Heart right ventricle (tissue), 16 donors: ENCODE measurements at regions not wholly inside any gene's neighbourhood (a gene's known extent, or its start where the extent isn't known, plus 50 kb on each side); places are given as distances from the start of the nearest gene placed in this dataset.

Experiments
- ATAC-seq, 8 donors: fragments of 200-7000 bp; cut with Tn5 transposase; one replicate each; pipeline ENCODE4 v1.9.1; 2020; ENCODE audit warnings: mild to moderate bottlenecking in 8 of 8, moderate library complexity in 8 of 8, moderate number of reproducible peaks in 1 of 8
- DNase-seq, 2 donors: peaks; one replicate each; pipeline ENCODE4 v3.0.0-alpha.2; 2020
- H3K27ac ChIP-seq, 10 donors: fragments of 200-600 bp; sonication (generic) in 2 of 10; one replicate each; pipeline versions ENCODE4 v1.5.0 to v1.8.0; 2020 to 2022; ENCODE audit warnings: mild to moderate bottlenecking in 3 of 10
- H3K27me3 ChIP-seq, 7 donors: fragments of 200-600 bp; one replicate each; pipeline ENCODE4 v1.8.0; 2021 to 2022; ENCODE audit warnings: mild to moderate bottlenecking in 2 of 7
- H3K36me3 ChIP-seq, 9 donors: fragments of 200-600 bp; sonication (generic) in 1 of 9; one replicate each; pipeline versions ENCODE4 v1.5.0 to v1.8.0; 2020 to 2022; ENCODE audit warnings: mild to moderate bottlenecking in 2 of 9
- H3K4me1 ChIP-seq, 9 donors: fragments of 200-600 bp; sonication (generic) in 1 of 9; one replicate each; pipeline versions ENCODE4 v1.5.0 to v1.8.0; 2020 to 2022; ENCODE audit warnings: mild to moderate bottlenecking in 4 of 9
- H3K4me3 ChIP-seq, 10 donors: fragments of 200-600 bp; sonication (generic) in 2 of 10; one replicate each; pipeline versions ENCODE4 v1.5.0 to v1.8.0; 2020 to 2022; ENCODE audit warnings: mild to moderate bottlenecking in 7 of 10, moderate library complexity in 2 of 10
- H3K9me3 ChIP-seq, 11 donors: fragments of 200-600 bp in 10 of 11; sonication (generic) in 2 of 11; one replicate each; pipeline versions ENCODE4 v1.5.0 to v1.8.0; 2013 to 2022; ENCODE audit warnings: mild to moderate bottlenecking in 2 of 11, control low read depth in 1 of 11, moderate library complexity in 1 of 11
- WGBS, 2 donors: extraction: QIAGEN DNeasy Blood & Tissue Kit; methylation state at CpG; one replicate each; pipeline ENCODE4 v1.1.7; 2013; ENCODE audit warnings: inconsistent platforms in 1 of 2; 5-methylcytosine and 5-hydroxymethylcytosine counted together
- intact Hi-C, 10 donors: fragments of 100-400 bp; cut with DNase I; formaldehyde crosslinking; loops; one replicate each; pipeline versions ENCODE4 v1.11.1 to v1.14.2; 2022
- TF ChIP-seq, protein P1 (sequence below), 9 donors: fragments of 200-600 bp; sonication (generic) in 2 of 9; IDR thresholded peaks; one replicate each; pipeline versions ENCODE4 v1.5.0 to v1.8.0; 2021 to 2022; ENCODE audit warnings: antibody characterized with exemption in 9 of 9, mild to moderate bottlenecking in 5 of 9, moderate library complexity in 1 of 9
- donor health status: Arrhythmogenic right ventricular cardiomyopathy.
- donor health status: ischemic (EF 13 %, LVEDD 7.1; RV severe dilation, severe dysfunction).
- donor health status: healthy with polysubstance abuse.
- donor health status: DM: no; HTN: yes; CAD: no.
- donor health status: DM: no; HTN: no; CAD: no.
- donor health status: ischemic (EF 25% LVEDD 6.9; RV normal size, moderate dysfunction).
- donor health status: ischemic (EF 25% LVEDD 5.7; RV mildly dilated, moderate dysfunction).
- donor health status: healthy.
- donor health status: DM: yes; HTN: yes; CAD: no.
- donor health status: Ischemic cardiomyopathy.
- donor health status: ischemic (EF 35%, LVEDD 5.7; RV mildly dilated, moderate dysfunction).
- donor health status: nonischemic (EF 11% LVEDD 7.7; RV severe dilation, severe dysfunction).
- donor health status: DM: yes; HTN: yes; CAD: no.
- donor health status: PGD.
- donor health status: ischemic (EF 29% LVEDD 5.4; RV normal size, mild dysfunction).
- donor health status: nonischemic (EF 23%, LVEDD 6.1; RV moderate dilation, normal function).

DNA sequence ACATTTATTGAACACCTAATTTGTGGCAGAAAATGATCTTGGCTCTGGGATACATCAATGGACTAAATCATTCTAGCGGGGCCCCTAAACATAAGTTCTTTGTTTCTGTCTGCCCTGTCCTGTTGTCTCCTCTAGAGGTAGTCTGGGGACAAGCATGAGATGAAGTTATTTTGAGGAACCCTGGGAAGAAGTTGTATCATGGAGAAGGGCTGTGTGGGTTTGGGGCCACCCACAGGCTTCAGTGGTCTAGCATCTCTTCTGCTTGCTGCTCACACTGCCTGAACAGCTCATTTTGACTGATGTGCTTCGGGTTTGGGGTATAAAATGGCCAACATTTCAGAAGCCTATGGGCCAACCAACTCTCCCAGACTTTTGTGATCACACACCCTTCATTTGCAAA is 50.3 kb upstream of the OSBPL11 start:
- no peak for ATAC-seq
- Histone ChIP-seq H3K4me1 (peaks cover 0 to 9% (median 0%) of the 10 kb centered on the region in 9 donors), H3K27ac (no peak overlapping the region), H3K36me3 (no peaks in the 10 kb centered on the region), H3K4me3 (no peak overlapping the region), H3K27me3 (no peaks in the 10 kb centered on the region), H3K9me3 (no peaks in the 10 kb centered on the region)
- TF ChIP-seq, protein P1, sequence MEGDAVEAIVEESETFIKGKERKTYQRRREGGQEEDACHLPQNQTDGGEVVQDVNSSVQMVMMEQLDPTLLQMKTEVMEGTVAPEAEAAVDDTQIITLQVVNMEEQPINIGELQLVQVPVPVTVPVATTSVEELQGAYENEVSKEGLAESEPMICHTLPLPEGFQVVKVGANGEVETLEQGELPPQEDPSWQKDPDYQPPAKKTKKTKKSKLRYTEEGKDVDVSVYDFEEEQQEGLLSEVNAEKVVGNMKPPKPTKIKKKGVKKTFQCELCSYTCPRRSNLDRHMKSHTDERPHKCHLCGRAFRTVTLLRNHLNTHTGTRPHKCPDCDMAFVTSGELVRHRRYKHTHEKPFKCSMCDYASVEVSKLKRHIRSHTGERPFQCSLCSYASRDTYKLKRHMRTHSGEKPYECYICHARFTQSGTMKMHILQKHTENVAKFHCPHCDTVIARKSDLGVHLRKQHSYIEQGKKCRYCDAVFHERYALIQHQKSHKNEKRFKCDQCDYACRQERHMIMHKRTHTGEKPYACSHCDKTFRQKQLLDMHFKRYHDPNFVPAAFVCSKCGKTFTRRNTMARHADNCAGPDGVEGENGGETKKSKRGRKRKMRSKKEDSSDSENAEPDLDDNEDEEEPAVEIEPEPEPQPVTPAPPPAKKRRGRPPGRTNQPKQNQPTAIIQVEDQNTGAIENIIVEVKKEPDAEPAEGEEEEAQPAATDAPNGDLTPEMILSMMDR (IDR thresholded peaks at IDR 0.05) = no peak
- no peak for DNase-seq
- WGBS, 2 donors = 87 to 95% methylated on average over 2 of the region's 2 CpGs
- intact Hi-C loops = no loop called here

DNA sequence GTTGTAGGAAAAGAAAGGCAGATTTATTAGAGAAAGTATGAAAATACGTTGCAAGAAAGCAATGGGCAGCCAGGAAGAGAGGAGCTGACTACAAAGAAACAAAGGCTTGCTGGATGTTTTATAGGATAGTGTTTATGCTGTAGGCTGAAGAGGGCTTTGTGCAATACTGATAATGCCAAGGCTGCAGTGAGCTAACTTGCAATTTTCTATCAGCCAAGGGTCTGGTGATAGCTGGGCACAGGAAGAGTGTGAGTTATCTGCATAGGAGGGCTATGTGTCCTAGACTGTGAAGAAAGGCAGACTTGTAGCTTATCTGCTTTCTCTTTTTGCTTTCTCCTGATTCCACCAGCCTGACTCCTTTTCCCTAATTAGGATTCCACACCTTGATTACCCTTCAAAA is 51.3 kb upstream of the OSBPL11 start:
- 61 to 73% methylated on average over 1 of the region's 1 CpG for WGBS, 2 donors
- no peak overlapping the region for H3K4me3 ChIP-seq
- no peaks in the 10 kb centered on the region for H3K9me3 ChIP-seq
- H3K27me3 ChIP-seq = no peaks in the 10 kb centered on the region
- DNase-seq (no peak), ATAC-seq (no peak)
- no peaks in the 10 kb centered on the region for H3K36me3 ChIP-seq
- TF ChIP-seq, protein P1 (IDR thresholded peaks at IDR 0.05) = no peak
- no peak overlapping the region for H3K27ac ChIP-seq
- intact Hi-C loops = no loop called here
- H3K4me1 ChIP-seq = peaks cover 0 to 9% (median 0%) of the 10 kb centered on the region in 9 donors

DNA sequence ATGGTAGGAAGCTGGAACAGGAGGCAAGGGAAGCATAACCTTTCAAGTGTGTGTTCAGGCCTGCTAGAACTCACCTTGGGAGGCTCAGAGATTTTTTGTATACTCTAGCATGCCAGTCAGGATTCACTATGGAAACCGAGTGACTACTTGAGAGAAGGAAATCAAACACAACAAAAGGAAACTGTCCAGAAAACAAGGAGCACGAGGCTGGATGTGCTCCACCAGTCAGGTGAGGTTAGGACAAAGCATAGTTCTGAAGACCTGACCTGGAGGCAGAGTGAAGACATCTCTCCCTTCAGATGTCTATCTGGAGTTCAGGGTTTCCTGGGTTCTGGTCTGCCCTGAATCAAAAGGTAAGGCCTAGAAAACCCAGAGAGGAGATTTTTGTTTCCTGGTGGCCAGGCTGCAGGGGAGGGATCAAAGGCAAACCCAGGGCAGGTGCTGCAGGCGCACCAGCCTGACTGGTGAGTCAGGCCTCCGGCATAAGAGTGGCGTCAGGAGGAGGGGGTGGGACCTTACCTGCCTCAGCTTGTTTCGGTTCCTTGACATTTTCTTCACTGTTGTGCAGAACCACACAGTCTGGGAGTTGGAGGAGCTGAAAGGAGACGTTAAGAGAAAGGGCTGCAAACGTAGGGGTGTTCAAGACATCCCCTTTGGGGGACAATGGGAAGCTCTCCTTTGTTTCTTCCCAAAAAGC is 52.2 kb upstream of the OSBPL11 start:
- Histone ChIP-seq H3K27ac (no peak overlapping the region), H3K4me1 (peaks cover 0 to 9% (median 0%) of the 10 kb centered on the region in 9 donors), H3K27me3 (no peaks in the 10 kb centered on the region), H3K9me3 (no peaks in the 10 kb centered on the region), H3K4me3 (no peak overlapping the region), H3K36me3 (no peaks in the 10 kb centered on the region)
- TF ChIP-seq, protein P1 (IDR thresholded peaks at IDR 0.05) = no peak
- DNase-seq (no peak), ATAC-seq (no peak)
- intact Hi-C loops = no loop called here
- WGBS, 2 donors = 80% methylated on average over 8 of the region's 8 CpGs

DNA sequence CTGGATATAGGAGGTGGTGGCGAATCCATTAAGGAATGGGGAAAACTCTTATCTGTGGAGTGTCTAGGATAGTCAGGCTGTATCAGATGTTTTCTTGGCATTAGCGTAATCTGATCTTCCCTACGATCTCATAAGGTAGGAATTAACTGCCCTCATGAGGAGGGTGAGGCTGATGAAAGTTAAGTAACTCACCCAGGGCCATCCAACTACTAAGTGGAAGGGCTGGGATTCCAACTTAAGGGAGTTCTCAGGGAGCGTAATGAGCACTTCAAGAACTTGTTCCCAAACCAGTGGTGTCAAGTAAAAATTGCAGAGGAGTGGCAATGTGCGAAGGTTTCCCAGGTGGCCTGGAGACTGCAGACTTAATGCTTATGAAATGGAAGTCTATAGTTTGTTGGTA is 55.9 kb upstream of the OSBPL11 start:
- DNase-seq (no peak), ATAC-seq (no peak)
- WGBS, 2 donors = 83 to 85% methylated on average over 5 of the region's 5 CpGs
- Histone ChIP-seq H3K4me3 (no peak overlapping the region), H3K9me3 (no peaks in the 10 kb centered on the region), H3K36me3 (no peaks in the 10 kb centered on the region), H3K27ac (no peak overlapping the region), H3K27me3 (no peaks in the 10 kb centered on the region), H3K4me1 (no peaks in the 10 kb centered on the region)
- TF ChIP-seq, protein P1 (IDR thresholded peaks at IDR 0.05) = no peak
- intact Hi-C loops = no loop called here
